ENCODE measurements at regions not wholly inside any gene's neighbourhood (a gene's known extent, or its start where the extent isn't known, plus 50 kb on each side); places are given as distances from the start of the nearest gene placed in this dataset.

DNA sequence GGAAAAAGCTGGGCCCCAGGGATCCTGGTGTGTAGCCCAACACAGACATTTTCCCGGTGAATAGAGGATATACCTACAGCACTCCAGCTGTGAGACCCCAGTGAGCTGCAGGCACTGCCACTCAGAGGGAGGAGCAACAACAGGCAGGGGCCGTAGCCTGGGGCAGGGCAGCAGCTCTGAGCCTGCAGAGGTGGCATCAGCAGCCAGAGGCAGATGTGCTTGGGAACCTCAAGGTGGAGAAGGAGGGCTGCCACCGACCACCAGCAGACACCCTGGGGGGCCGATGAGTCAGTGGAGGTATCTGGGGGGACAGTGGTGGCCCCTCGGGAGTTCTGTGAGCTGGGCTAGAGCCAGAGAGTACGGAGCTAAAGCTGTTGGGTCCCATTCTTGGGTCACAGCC is 110.2 kb upstream of the GDF10 start:
- DNase-seq (ENCODE audit: low read depth, low spot score) = no peak

DNA sequence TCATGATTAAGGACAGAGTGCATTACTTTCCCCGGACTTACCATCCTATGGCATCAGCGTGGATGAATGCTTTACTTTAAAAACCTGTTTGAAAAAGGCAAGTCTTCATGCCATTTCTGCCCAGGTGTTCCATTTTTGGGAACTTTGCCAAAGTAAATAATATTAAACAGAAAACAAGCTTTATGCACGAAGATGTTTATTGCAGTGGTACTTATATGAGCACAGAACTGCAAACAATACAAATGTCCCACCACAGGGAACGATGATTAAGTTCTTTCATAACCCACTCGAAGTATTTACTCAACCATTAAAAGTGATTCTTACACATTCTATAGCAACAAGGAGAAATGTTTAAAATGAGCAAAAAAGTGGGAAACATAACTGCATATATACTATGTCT is 109.7 kb upstream of the GDF10 start:
- DNase-seq (ENCODE audit: low read depth, low spot score) = no peak

DNA sequence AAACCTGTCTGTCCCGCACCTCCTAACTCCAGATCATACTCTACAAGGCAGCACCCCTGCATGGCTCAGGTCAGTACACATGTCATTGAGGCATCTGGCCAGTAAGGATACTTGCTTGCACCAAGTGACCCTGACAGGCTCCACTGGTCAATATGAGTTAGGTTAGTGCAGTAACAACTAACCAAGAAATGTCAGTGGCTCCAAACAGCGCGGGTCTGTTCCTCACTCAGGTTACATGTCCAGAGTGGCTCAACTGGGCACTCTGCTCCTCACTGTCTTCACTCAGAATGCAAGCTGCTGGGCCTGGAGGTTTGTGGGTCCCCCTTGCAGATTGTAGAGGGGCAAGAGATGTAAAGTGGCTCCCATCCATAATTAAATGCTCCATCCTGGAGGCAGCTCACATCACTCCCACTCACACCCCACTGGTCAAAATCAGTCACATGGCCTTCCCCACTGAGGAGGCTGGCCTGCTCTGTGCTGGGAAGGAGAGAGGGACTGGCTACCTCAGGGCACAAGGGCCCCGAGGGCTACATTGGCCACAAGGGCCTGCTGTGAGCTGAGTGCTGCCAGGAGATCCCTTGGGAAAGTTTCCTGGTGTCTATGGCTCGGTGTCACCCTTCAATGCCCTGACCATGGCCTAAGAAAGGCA is 109.1 kb upstream of the GDF10 start:
- DNase-seq (ENCODE audit: low read depth, low spot score) = no peak

- no peak for DNase-seq (ENCODE audit: low read depth, low spot score)
Observed at GRCh38 chr10:47192273-47192672, 107.7 kb upstream of the GDF10 start.

DNA sequence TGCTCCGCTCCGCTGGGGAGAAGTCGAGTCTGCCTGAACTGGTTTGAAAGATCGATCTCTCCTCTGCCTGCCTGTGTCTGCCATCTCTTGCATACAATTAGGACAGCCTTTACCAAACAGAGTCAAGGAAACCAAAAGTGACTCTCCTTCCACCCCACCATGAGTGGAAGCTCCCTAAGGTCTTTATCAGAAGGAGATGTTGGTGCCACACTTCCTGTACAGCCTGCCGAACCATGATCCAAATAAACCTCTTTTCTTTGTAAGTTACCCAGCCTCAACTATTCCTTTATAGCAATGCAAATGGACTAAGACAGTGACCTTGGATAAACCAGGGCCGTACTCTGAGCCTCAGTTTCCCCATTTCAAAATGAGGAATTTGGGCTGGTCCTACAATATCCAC is 106.3 kb upstream of the GDF10 start:
- DNase-seq (ENCODE audit: low read depth, low spot score) = no peak

DNA sequence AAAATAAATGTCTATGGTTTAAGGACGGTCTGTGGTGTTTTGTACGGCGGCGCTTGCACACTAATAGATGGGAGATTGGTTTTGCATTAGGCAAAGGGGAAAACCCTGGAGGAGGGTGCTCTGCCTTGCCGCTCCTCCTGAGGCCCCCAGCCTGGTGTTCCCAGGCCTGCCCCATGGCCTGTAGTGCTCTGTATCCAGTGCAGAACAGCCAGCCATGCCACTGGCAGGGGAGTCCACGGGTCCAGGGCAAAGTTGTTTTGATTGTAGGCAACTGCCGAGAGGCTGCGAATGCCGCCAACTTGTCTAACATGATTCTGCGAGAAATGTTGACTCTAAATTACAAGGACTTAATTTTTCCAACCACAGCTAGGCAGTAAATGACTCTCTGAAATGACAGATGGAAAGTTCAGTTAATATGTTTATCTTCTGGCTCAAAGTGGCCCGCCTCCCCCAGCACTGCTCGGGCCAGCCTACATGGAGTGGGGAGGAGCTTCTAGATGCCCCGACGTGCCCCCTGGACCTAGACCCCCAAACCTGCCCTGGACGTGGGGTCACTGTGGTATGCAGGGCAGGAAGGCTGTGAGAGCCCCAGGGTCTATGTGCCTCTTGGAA is 104.6 kb upstream of the GDF10 start:
- no peak for DNase-seq (ENCODE audit: low read depth, low spot score)

DNA sequence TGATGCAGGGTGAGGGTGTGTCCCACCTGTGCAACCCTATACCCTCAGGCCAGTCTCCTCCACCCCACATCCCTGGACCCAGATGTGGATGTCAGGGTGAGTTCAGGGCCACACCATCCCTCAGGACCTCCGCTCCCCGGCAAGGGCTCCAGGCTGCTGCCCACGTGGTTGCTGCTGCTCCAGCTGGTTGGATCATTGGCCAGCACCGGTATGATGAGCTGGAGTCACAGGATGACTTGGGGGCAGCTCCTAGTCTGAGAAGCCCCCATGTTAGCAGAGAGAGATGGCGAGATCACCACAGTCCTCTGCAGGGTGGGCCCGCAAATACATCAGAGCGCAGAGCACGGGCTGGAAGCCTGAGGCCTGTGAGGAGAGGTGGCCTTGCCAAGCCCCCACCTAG is 103.3 kb upstream of the GDF10 start:
- DNase-seq (ENCODE audit: low read depth, low spot score) = no peak

DNA sequence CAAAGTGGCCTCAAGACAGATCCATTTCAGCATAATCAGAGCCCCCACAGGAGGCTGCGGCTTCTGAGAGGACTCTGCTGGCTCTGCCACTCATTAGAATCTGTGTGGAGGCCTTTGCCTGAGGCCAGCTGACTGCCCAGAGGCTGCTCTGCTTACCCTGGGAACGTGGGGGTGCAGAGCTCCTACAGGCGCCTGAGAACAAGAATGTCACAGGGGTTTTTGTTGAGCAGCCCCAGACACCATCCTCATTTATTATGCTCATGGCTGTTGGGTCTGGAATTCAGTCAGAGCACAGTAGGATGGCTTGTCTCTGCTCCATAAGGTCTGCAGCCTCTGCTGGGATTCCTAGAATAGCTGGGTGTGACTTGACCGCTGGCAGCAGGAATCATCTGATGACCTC is 101.8 kb upstream of the GDF10 start:
- peak; percentile 78 for DNase-seq (ENCODE audit: low read depth, low spot score)

DNA sequence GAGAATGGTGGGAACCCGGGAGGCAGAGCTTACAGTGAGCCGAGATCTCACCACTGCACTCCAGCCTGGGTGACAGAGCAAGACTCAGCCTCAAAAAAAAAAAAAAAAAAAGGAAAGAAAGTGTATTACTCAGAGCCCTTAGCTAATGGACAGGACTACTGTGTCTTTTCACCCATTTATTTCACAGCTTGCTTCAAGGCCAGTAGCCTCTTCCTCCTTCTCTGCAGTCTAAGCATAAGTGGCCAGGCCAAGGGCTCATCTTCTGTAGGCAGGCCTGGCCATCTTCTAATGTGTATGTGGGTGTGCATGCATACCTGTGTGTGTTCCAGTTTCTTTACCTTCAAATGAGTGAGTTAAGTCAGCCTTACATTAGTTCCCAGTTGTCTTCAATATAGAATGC is 94.8 kb upstream of the GDF10 start:
- no peak for DNase-seq (ENCODE audit: low read depth, low spot score)

GRCh38 chr10:47206449-47207280 is 93.3 kb upstream of the GDF10 start:
- no peak for DNase-seq (ENCODE audit: low read depth, low spot score)

DNA sequence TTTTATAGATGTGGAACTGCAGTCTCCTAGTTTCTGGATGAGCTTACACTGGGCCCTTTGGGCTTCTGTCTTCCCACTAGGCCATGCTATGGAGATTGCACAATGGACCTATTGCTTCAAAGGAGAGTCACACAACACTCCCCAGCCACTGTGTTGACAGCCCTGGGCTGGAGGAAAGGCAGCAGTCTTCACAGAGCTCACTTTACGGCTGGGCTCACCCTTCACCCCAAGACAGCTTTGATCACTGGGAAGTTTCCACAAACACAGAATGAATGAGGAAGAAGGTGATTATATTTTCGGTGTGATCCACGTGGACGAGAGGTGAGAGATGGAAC is 92.7 kb upstream of the GDF10 start:
- DNase-seq (ENCODE audit: low read depth, low spot score) = peak; percentile 10

DNA sequence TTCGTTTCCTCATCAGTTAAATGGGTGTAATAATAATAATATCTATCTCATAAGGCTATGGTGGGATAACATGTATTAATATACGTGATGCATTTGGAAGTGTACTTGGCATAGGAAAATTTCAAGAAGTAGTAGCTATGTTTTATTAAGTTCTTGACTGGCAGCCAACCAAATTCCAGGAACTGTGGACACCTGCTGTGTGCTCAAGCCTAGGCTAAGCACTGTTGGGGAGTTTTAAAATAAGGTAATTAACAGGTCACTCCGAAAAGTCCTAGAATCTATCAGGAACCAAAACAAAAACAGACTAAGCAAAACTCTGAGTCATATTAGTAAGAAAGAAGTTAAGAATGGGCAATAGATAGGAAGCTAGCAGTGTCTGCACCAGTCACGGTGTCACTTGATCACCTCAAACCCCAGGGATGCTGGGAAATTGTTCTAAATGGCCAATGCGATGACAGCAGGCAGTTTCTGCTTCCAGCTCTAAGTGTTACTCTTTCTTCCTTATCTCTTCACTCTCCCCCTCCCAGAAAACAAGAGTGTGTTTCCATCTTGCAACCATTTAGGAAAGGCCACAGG is 92.0 kb upstream of the GDF10 start:
- no peak for DNase-seq (ENCODE audit: low read depth, low spot score)

DNA sequence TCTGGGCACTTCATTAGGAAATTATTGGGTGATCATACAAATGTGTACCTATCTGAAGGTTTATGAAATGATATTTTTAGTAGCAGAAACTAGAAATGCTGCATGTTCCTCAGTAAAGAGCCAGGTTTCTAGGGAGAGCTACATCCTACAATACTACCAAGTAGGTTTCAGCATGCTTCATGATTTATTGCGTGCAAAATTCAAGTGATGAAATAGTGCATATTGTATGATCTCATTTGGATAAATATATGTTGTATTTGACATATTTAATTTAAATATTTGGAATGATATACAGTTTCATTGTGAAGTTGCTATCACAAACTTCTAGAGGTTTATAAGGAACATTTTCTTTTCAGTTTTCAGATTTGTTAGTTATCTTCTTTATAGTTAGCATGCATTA is 90.5 kb upstream of the GDF10 start:
- DNase-seq (ENCODE audit: low read depth, low spot score) = no peak

GRCh38 chr10:47214520-47214919 is 85.5 kb upstream of the GDF10 start:
- DNase-seq (ENCODE audit: low read depth, low spot score) = peak; percentile 30

DNA sequence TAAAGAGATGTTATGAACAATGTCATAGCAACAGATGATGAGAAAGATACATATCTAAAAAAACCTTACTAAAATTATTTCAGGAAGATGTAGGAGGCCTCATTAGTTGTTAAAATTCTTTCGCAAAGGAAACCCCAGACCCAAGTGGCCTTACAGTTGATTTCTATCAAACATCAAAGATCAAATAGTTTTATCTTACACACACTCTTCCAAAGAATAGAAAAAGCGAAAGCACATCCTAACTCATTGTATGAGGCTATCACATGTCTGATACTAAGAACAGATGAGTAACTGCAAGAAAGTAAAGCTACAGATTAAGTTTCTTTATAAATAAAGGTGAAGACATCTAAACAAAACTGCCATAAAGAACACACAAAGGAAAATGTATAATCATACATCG is 82.9 kb upstream of the GDF10 start:
- DNase-seq (ENCODE audit: low read depth, low spot score) = no peak

GRCh38 chr10:47218803-47219202 is 81.2 kb upstream of the GDF10 start:
- no peak for DNase-seq (ENCODE audit: low read depth, low spot score)

DNA sequence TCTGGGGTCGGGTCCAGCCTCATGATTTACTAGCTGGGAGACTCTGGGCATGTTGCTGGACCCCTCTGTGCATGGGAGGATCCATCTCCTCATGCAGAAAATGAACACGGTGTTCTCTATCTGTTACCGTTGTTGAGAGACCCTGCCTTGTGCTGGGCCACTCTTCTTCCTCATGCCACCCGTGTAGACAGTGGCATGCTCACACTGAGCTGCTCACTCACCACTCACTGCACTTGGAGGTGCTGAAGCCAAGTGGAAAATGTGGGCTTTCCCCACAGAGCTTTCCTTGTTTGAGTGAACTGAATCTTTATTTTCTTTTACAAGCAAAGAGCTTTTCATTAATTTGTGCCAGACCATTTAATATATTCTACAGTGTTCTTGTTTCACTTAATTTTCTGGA is 77.5 kb upstream of the GDF10 start:
- no peak for DNase-seq (ENCODE audit: low read depth, low spot score)

DNA sequence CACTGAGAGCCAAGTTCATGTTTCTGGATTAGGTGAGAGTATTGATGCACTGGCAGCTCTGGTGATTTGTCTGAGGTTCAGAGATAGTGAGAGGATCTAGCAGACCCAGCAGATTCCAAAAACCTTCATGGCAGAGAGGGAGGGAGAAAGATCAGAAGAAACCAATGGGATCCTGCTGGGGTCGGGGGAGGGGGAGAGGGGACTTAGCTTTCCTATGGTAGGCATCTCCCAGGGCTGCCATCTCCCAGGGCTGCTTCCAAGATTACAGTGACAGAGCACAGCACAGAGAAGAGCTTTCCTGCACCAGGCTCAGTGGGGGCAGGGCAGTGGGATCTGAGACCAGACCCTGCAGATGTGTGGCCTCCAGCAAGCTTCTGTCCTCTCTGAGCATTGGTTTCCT is 76.8 kb upstream of the GDF10 start:
- peak; percentile 43 for DNase-seq (ENCODE audit: low read depth, low spot score)

GRCh38 chr10:47224546-47225218 is 75.3 kb upstream of the GDF10 start:
- no peak for DNase-seq (ENCODE audit: low read depth, low spot score)

DNA sequence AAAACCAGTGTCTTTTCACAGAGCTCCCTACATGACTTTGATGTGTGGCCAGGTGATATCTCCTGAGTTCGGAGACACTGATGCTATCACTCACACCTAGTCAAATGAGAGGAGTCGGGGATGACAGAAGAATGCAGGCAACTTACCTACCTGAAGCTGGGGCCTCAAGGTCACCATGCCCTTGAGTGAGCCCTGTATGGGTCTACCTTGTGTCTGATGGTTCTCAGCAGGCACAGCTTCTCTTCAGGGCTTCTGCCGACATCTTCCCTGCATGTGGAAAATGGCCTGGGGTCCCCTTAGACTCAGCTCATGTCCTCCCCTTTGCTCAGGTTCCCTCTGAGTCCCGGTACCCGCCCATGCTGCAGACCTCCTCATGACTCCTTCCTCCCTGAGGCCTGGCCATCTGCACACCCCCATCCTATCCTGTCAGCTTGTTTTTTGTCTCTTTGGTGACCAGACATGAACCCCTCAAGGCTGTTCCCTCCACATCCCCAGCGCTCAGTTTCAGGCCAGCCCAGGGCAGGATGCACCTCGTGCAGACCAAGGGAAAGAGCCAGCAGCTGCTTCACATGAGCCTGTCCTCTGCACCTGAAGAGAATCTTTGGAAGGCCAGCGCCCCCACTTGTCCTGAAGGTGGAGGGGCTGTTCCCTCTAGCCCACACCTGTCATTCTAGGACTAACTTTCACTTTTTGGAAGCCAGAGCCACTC is 74.6 kb upstream of the GDF10 start:
- DNase-seq (ENCODE audit: low read depth, low spot score) = no peak

GRCh38 chr10:47225928-47226645 is 73.9 kb upstream of the GDF10 start:
- no peak for DNase-seq (ENCODE audit: low read depth, low spot score)
